ENCODE measurements at regions not wholly inside any gene's neighbourhood (a gene's known extent, or its start where the extent isn't known, plus 50 kb on each side); places are given as distances from the start of the nearest gene placed in this dataset.

GRCh38 chr6:82741325-82741995 lies 324.2 kb downstream of the UBE3D start:
- no peak for TF ChIP-seq CTCF (IDR thresholded peaks at IDR 0.05)
- TF ChIP-seq POLR2A (IDR thresholded peaks at IDR 0.05): no peak
- TF ChIP-seq POLR2AphosphoS5 (IDR thresholded peaks at IDR 0.05): no peak

Data from breast epithelium (tissue), 3 donors.